HG03342 (cell line): ENCODE measurements at regions not wholly inside any gene's neighbourhood (a gene's known extent, or its start where the extent isn't known, plus 50 kb on each side); places are given as distances from the start of the nearest gene placed in this dataset.
"Not testable (repeated sequence)": the region's sequence is repeated elsewhere in the genome, so short reads cannot be mapped to it uniquely, and the experiment has no call there.

Experiments used
- ATAC-seq: cut with Tn5 transposase; IDR thresholded peaks from one replicate; pipeline ENCODE4 v1.9.1; 2021; ENCODE audit warnings: mild to moderate bottlenecking, moderate library complexity; ENCODE audit not compliant: unreplicated experiment

DNA sequence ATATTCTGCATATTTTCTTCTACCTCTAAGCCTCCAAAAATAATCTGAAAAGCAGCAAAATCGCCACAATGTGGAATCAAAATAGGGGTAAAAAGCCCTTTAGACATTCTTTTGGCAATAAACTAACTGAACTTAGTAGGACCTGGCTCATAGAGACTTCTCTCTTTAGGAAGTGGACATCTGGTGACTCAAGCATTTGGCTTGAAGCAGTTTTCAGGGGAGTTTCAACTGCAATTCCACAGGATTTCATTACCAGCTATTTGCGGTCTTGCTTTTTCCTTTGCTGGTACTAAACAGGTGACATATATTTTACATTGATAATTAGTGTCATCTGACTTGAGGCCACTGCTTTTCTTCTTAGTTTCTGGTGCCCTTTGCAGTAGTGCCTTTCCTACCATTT lies 173.2 kb upstream of the FBN2 start:
- ATAC-seq = no peak

DNA sequence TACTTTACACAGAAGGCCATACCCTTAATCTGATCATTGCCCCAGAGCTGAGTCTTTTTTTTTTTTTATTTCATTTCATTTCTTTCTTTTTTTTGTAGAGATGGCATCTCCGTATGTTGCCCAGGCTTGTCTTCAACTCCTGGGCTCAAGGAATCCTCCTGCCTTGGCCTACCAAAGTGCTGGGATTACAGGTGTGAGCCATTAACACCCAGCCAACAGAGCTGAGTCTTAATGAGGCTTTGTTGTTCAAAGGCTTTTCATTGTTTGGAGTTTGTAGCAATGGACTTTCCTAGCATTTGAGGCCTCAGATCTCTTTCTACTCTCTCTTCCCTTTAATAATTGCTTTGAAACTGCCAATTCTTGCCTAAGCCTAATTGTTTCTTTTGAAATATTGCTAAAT lies 176.5 kb upstream of the FBN2 start:
- no peak for ATAC-seq

DNA sequence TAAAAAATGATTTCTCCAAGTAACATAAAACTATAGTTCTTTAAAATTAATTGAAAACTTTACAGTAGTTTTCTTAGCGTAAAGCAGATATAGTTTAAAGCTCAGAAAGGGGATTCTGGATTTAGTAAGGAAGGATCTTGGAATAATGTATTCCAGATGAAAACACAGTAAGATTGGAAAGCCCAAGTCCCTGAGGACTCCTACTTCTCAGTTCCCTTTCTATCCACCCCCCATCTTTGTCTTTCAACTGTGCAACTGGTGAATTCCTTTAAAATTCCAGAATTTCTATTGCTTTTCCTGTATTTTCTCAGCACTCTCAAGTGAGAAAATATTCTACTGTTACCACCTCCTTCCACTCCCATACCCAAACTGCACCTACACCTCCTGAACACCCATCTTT lies 184.5 kb upstream of the FBN2 start:
- no peak for ATAC-seq

DNA sequence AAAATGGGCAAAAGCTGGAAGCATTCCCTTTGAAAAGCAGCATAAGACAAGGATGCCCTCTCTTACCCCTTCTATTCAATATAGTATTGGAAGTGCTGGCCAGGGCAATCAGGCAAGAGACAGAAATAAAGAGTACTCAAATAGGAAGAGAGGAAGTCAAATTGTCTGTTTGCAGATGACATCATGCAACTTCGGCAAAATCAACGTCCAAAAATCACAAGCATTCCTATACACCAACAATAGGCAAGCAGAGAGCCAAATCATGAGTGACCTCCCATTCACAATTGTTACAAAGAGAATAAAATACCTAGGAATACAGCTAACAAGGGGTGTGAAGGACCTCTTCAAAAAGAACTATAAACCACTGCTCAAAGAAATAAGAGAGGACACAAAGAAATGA lies 192.0 kb upstream of the FBN2 start:
- ATAC-seq = not testable (repeated sequence)

DNA sequence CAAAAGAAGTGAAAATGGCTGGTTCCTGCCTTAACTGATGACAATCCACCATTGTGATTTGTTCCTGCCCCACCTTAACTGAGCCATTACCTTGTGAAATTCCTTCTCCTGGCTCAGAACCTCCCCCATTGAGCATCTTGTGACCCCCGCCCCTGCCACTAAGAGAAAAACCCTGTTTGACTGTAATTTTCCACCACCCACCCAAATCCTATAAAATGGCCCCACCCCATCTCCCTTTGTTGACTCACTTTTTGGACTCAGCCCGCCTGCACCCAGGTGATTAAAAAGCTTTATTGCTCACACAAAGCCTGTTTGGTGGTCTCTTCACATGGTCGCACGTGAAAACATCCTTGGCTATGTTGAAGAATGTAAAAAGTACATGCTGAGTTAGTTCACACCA lies 197.6 kb upstream of the FBN2 start:
- ATAC-seq = not testable (repeated sequence)

DNA sequence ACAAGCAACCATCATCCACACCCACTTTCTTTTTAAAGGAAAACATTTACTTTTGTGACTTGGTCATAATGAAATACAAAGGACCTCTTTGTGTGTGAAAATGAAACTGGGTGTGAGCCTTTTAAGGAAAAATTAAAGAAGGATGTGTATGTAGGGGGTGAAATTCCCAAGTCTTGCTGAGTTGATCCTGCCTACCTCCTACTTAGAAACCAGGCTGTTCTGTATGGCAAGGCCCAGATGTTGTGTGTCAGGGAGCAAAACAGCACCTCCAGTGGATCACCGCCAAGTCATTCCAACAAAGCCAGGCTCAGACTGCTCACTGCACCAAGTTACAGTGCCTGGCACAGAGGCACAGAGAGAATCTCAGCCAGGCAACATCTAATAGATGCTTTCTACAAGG lies 198.5 kb upstream of the FBN2 start:
- no peak for ATAC-seq

DNA sequence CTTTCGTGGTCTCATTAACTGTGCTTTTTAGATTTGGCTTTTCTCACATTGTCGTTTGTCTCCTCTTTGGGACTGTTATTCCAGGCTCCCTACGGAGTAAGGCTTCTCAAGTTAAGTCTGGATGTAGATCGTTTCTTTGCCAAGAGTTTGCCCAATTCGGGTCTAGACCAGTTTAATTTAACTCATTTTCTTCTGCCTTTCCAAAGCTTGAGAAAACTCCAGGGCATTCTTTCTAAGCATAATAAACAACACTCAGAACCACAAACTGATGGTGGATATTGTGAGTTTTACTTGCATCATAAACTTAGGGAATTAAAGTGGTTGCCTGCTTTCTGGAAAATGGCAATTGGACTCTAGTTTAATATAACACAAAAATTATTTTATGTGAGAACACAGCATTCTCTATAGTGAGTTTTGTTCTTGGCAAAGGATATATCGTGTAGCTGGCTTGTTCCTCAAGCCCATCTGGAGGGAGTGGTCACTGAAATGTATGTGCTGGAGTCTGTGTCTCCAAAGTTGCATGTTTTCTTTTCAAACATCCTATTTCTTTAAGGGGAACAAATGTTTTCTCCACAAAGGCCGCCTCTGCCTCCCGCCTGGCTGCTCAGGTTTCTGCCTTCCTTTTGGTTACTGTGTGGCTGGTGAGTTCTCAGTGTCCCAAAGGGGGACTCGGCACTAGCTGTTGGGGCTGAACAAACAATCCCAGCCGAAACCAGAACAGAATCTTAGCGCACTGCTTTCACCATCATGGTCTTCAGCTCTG lies 211.3 kb upstream of the FBN2 start:
- no peak for ATAC-seq

DNA sequence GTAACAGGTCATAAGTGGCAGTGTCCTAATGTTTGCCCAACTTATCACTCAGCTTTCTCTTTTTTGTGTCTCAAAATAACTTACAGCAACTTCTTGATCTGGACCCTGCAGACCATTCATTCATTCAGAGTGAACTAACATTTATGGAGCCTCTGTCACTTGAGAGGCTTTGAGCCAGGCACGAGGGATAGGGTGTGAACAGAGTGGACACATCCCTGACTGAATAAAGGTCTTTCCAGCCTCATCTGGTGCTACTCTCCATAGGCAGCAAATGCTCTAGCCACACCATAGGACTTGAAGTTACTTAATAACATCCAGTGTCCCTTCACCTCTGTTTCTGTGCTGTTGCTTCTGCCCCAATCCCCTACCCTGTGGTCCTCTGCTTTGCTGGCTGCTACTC lies 212.1 kb upstream of the FBN2 start:
- ATAC-seq = no peak

DNA sequence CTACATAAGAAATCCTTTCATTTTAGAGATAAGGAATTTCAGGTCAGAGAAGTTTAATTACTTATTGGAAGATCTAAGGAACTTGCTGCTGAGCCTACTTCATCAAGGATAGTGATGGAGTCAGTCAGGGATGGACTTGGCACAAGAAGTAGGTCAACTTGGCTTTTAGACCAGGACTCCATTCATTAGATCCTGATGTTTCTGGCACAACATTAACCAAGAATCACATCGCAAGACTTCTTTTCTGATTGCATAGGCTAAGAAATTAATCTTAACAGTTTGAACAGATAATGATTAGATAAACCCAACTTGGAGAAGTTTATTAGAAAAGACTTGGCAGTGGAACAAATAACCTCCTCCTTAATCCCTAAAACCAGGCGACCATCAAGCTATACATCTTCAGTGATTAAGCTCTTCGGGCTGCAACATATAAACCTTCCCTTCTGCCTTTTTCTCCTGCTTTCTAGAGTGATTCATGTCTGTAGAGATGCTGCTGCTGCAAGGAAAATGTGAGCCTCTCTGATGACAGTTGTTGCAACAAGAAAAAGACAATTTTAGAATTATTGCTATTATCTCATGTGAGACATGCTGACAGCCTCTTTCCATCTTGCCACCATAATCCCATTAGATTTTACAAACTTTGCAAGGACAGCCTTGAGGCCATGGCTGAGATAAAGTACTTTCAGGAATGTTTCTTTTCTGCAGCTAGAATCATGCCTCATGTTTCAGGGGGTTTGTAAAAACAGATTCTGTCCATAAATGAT lies 207.9 kb upstream of the SLC27A6 start:
- no peak for ATAC-seq

DNA sequence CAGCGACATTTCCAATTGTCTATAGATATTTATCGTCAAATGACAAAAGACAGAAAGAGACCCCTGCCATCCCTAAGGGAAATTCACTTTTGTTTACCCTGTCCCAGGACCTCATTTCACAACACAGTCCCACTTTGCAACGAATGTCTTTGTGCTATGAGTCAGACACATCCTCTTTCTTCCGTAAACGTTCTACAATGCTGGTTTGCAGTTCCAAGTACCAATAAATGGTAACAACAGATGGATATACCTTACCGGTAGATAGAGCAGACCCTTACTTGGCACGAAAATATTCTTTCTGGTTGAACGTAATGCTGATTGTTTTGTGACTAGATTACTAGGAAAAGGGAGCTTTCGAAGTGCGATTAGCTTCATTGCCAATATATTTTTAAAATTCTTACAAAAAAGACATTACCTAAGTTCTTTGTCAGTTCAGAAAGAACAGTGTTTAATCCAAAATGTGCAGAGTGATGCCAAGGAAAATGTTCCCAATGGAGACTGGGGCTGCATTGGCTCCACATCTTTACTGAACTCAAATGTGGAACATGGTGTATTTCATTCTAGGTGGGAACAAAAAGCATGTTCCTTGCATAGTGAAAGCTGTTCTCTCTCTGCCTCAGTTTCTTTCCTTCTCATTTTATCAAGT lies 202.5 kb upstream of the SLC27A6 start:
- ATAC-seq = no peak

DNA sequence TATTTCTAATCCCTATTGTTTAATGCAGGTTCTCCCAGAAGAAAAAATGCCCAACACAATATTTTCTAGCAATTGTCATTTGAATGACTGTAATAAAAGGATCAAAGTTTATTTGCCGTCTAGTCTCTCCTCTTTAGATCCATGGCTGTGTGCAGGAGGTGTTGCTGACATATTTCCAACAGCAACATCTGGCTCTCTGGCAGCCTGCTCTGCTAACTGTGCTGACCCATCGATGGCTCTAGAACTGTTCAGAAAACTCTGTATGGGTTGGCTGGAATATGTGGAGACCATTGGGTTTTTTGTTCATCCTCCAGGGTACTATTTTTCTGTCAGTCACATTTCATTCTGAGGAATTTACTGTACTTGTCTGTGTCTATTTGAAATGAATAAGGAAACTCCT lies 202.0 kb upstream of the SLC27A6 start:
- no peak for ATAC-seq

DNA sequence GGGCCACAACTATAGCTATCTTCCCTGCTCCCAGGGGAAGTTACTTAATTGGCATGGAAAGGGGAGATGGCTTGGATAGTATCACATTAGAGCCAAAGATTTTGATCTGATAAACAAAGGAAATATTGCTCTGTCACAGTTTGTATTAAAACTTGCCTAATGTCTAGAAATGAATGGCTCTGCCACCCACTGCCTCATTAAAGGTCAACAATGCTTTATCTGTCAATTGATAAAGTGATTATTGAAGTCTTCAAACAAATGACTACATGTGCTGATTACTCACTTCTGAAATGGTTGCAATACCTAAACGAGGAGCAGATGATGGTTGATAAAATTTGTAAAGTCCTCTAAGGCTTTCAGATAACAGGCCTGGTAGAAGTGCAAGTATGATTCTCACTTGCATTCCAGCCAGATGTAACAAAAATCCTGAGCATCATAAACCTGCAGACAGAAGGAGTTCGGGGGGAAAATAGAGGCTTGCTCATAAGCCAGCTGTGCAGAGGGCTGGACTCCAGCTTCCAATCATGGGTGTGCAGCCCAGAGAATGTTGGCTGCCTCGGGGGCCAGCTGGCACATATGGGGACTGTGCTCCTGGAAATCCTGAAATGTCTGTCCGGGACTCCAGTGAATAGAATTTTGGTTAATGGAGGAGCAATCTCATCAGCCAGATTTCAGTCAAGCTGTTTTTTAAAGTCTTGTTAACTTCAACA lies 200.5 kb upstream of the SLC27A6 start:
- ATAC-seq = no peak

DNA sequence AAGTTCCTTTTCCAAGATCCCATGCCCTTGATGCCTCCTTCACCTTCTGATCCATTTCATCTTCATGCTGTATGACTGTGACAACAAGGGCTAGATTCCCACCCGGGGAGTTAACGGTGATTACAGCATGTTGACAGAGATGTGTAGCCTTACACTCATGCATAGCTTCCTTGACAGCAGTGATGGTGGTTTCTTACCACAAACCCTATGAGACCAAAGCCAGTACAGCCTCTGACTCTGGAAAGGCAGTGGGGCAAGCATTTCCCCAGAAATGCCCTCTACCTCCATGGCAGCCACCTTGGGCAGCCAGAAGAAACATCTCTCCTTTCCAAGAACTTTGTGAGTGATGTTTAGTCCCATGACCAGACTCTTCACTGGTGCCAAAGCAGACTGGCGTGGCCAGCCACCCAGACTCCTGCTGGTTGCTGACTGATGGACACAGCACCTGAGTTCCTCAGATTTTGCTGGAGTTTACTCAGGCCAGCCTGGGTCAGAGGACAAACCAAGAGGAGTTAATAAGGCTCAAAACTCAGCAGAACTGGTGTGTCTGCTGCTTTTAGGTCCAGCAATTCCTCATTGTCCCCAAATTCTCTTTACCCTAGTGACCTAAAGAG lies 199.7 kb upstream of the SLC27A6 start:
- ATAC-seq = no peak

DNA sequence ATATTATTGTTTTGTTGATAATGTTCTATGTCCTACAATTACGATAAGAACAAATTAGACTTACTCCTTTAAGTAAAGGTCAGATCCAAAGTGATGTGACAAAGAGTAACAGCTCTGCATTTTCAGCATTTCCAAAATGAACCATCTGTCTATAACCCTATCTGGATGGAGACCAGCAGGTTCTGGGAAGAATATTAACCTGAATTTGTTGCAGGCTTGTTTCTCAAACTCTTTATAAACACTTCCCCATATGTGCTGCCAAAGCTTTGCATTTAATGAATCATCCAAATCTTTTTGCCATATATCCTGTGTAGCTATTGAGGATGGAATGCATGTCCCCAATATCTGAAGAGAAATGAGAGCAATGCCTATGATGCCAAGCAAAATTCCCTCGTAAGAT lies 198.9 kb upstream of the SLC27A6 start:
- ATAC-seq = no peak

DNA sequence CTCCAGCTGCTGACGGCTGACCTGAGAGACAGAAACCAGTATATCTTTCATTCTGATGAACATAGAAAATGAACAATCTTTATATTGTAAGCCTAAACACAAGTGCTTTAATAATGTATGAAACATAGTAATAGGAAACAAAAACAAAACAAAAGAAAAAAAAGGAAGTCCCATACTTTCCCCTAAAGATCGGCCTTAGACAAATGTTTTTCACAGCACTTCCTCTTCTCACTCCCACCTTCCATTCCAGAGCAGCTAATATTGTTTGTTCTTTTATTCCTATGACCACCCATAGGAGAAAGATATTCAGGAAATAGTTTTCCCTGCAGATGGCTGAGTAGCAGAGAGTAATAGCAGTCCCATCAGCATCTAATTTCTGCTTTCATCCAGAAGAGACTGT lies 194.4 kb upstream of the SLC27A6 start:
- ATAC-seq = no peak

DNA sequence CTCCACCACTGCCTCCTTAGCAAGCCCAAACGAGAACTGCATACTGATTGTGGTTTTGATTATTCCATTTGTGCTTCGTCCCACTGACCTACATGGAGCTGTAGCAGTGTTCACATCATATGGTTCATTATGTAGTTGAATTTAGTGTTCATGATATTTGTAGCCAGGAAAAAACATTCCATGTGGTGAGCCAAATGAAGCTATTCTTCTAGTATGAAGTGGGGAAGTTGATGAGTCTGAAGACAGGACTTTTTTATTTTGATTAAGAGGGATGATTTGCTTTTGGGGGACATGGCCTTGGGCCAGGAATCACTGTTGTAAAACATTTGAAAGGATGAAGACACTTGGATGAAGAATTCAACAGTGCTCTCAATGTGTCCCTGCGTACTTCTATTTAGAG lies 192.9 kb upstream of the SLC27A6 start:
- no peak for ATAC-seq

DNA sequence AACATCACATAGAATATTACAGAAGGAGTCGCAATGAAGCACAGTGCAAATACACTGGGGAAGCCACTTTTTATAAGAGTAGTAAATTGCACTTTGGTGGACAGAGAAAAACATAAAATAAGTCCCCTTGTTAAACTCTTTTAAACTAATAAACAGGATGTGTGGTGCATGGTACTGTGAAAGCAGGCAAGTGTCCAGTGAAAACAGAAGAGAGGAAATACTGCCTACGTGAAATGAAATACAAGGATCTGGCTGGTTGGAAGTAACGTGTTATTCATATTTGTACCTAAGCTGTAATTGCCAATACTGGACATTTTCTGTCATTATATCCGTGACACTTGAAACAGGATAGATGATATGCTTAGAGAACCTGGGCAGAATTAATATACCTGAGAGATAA lies 191.9 kb upstream of the SLC27A6 start:
- ATAC-seq = no peak

DNA sequence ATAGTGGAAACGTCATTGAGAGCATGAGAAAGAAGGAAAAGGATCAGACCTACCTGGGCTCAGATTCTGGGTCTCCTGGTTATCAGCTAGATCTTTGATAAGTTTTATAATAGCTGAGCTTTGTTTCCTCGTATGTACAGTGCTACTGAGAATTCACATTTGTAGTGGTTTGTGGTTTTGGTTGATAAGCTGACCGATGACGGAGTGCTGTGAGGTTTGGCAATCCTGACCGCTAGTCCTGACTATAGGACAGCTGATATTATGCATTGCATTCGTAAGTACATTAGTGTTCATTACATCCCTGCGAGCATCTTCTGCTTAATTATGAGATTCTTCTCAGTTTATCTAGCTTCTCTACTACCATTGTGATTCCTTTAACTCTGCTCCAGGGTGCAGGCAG lies 190.7 kb upstream of the SLC27A6 start:
- peak; percentile 37 for ATAC-seq

DNA sequence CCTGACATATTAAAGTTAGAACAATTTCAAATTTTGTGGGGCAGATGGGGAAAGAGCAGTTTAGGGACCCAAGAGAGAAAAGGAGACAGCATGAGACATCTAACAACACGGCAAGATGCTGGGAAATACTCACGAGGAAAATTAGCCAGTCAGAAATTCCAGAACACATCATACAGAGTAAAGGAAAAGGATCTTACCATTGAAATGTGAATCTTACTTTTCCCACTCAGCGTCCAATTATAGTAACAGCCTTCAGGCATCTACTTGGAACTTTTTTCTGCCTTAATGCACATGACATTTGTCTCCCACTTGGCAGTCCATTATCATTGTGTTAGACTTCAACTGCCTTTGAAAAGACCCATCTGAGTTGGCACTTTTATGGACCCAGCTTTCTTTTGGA lies 189.7 kb upstream of the SLC27A6 start:
- ATAC-seq = no peak

DNA sequence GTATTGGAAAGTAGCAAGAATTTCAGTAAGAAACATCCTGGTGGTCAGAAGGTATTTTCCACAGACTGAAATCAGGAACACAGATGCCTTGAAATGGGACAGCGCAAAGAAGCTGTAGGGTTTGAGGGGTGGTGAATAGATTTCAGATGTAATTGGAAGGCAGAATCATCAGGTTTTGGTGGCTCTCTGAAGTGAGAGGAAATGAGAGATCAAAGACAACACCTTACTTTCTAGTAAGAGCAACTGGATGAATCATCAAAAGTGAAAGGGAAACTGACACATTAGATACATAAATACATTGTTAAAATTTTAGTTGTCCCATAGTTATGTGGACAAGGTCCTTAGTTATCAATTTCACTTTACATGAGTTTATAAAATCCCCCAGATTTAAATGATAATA lies 188.2 kb upstream of the SLC27A6 start:
- ATAC-seq = peak; percentile 95

DNA sequence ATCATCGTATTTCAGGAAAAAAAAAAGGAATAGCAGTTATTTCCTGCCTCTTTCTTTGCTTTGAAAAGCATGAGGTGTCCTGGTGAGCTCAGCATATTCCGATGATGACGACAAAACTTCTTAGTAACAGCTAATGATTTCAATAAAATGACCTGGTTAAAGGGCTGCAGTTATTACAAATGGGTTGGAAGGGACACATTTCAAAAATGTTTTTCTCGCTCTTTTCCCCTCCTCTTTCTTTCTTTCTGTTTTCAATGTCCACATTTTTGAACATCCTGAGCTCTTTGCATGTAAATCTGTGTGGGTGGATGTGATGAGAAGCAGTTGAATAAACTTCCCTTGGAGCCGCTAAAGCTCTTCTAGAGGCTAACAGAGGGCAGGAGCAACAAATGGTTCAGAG lies 186.8 kb upstream of the SLC27A6 start:
- ATAC-seq = no peak
